KMS-11 (cell line): ENCODE measurements at regions not wholly inside any gene's neighbourhood (a gene's known extent, or its start where the extent isn't known, plus 50 kb on each side); places are given as distances from the start of the nearest gene placed in this dataset.

Experiments
- H2AFZ ChIP-seq: fragments of 200-600 bp; sonication (generic); 2 replicates; pipeline ENCODE4 v1.6.1; 2016; ENCODE audit warnings: antibody characterized with exemption, mixed run types, low read depth
- H3K27ac ChIP-seq: fragments of 200-600 bp; sonication (generic); 2 replicates; pipeline ENCODE4 v1.6.1; 2016; ENCODE audit warnings: mild to moderate bottlenecking, mixed run types
- H3K27me3 ChIP-seq: fragments of 200-600 bp; sonication (generic); 2 replicates; pipeline ENCODE4 v1.6.1; 2017; ENCODE audit warnings: mild to moderate bottlenecking, low read depth, mixed run types, moderate library complexity; ENCODE audit not compliant: insufficient read depth
- H3K36me3 ChIP-seq: fragments of 200-600 bp; sonication (generic); 2 replicates; pipeline ENCODE4 v1.6.1; 2017; ENCODE audit warnings: mild to moderate bottlenecking, mixed run types; ENCODE audit not compliant: insufficient read depth
- H3K4me1 ChIP-seq: fragments of 200-600 bp; sonication (generic); 2 replicates; pipeline ENCODE4 v1.6.1; 2016; ENCODE audit warnings: mild to moderate bottlenecking, low read depth, mixed run types; ENCODE audit not compliant: poor library complexity, severe bottlenecking
- H3K4me2 ChIP-seq: fragments of 200-600 bp; sonication (generic); 2 replicates; pipeline ENCODE4 v1.7.0; 2016; ENCODE audit warnings: mild to moderate bottlenecking, mixed run types
- H3K4me3 ChIP-seq: fragments of 200-600 bp; sonication (generic); IDR thresholded peaks from 2 replicates; pipeline ENCODE4 v1.6.1; 2017; ENCODE audit warnings: low read depth, low read length, mixed read lengths; ENCODE audit not compliant: insufficient read depth
- H3K79me2 ChIP-seq: fragments of 200-600 bp; sonication (generic); 2 replicates; pipeline ENCODE4 v1.6.1; 2016; ENCODE audit warnings: low read depth, mixed run types; ENCODE audit not compliant: insufficient read depth
- H3K9ac ChIP-seq: fragments of 200-600 bp; sonication (generic); 2 replicates; pipeline ENCODE4 v1.6.1; 2016; ENCODE audit warnings: mild to moderate bottlenecking, mixed run types
- H4K20me1 ChIP-seq: fragments of 200-600 bp; sonication (generic); 2 replicates; pipeline ENCODE4 v1.6.1; 2016; ENCODE audit warnings: mild to moderate bottlenecking, mixed run types; ENCODE audit not compliant: insufficient read depth
- CTCF ChIP-seq: fragments of 200-600 bp; sonication (generic); conservative IDR thresholded peaks from 2 replicates; pipeline ENCODE4 v1.6.1; 2017; ENCODE audit warnings: low read depth, mild to moderate bottlenecking, antibody characterized with exemption, low read length, moderate library complexity, mixed read lengths

- Histone ChIP-seq H3K4me1 (no peaks in the 10 kb centered on the region), H4K20me1 (no peaks in the 10 kb centered on the region), H3K27ac (no peak overlapping the region), H3K36me3 (no peaks in the 10 kb centered on the region), H3K27me3 (no peaks in the 10 kb centered on the region), H2AFZ (no peak overlapping the region), H3K4me2 (no peak overlapping the region), H3K79me2 (no peaks in the 10 kb centered on the region), H3K4me3 (no peak overlapping the region), H3K9ac (no peak overlapping the region)
- TF ChIP-seq CTCF, result no peak
Observed at GRCh38 chr15:93246266-93247242, 157.5 kb upstream of the RGMA start.

DNA sequence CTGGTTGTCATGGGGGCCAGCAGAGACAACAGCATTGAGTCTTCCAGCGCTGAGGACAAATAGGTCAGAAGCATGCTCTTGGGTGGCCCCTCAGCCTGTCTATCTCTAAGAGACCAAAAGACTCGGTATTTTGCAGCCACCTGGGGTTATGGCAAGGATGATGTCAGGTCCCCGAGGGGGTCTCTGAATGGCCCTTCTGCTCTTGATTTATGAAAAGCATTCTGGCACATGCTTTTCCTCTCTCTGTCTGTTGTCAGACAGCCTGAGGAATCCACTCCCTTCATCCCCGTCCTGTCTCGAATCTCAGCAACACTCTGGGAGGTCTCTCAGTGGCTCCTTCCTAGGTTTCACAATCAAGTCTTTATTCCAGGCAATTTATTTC lies 156.6 kb upstream of the RGMA start:
- Histone ChIP-seq H3K27ac (no peak overlapping the region), H4K20me1 (no peaks in the 10 kb centered on the region), H3K36me3 (no peaks in the 10 kb centered on the region), H3K27me3 (no peaks in the 10 kb centered on the region), H2AFZ (no peak overlapping the region), H3K4me2 (no peak overlapping the region), H3K4me3 (no peak overlapping the region), H3K4me1 (no peaks in the 10 kb centered on the region), H3K9ac (no peak overlapping the region), H3K79me2 (no peaks in the 10 kb centered on the region)
- no peak for TF ChIP-seq CTCF

DNA sequence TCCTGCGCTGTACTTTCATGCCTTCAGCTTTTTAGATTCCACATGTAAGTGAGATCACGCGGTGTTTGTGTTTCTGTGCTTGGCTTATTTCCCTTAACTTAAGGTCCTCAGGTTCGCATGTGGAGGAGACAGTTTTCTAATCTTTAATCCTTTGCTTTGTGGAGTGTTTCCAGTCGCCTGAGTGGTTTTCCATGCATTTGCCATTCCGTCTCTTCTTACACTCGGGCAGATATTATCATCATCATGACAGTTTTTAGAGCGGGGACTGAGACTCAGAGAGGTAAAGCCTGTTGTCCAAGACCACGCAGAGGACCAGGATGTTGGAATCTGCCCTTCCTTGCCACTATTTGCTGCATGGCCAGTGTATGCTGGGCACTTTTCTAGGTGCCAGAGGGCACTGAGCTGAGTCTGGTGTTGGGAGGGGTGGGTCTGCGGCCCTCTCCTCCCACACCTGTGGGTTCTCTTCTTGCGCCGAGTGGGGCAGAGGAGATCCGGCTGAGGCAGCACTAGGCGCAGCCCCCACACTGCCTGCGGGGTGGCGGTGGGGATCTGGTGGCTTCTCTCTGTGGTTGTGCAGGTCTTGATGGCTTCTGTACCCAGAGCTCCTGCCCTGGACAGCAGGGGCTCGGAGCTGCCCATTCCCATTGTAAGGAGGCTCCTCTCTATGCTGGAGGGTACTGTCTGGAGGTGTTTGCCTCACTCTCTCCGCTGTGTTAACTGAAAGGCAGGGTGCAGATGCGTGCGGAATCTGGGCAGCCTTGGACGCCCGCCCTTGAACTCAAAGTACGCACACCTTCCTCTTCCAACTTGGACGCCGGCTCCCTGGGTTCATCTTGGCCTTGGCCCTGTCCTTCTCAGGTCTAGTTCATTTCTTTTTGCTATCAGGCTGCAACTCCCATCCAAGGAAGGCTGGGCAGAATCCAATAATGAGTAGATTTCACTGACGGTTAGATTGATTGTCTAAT lies 156.0 kb upstream of the RGMA start:
- no peak overlapping the region for H2AFZ ChIP-seq
- no peaks in the 10 kb centered on the region for H3K4me1 ChIP-seq
- TF ChIP-seq CTCF, result no peak
- no peaks in the 10 kb centered on the region for H4K20me1 ChIP-seq
- H3K79me2 ChIP-seq, result no peaks in the 10 kb centered on the region
- no peak overlapping the region for H3K4me3 ChIP-seq
- H3K9ac ChIP-seq, result no peak overlapping the region
- H3K4me2 ChIP-seq, result no peak overlapping the region
- H3K36me3 ChIP-seq, result no peaks in the 10 kb centered on the region
- no peak overlapping the region for H3K27ac ChIP-seq
- no peaks in the 10 kb centered on the region for H3K27me3 ChIP-seq

DNA sequence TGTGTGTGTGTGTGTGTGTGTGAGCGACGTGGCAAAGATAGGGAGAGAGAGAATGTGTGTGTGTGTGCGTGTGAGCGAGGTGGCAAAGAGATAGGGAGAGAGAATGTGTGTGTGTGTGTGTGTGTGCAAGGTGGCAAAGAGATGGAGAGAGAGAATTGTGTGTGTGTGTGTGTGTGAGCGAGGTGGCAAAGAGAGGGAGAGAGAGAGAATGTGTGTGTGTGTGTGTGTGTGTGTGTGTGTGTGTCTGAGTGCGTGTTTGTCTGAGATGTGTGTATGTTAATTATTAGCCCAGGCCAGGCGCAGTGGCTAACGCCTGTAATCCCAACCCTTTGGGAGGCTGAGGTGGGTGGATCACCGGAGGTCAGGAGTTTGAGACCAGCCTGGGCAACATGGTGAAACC lies 154.6 kb upstream of the RGMA start:
- no peak overlapping the region for H3K4me3 ChIP-seq
- H3K4me1 ChIP-seq, result no peaks in the 10 kb centered on the region
- no peak for TF ChIP-seq CTCF
- H3K27me3 ChIP-seq, result no peaks in the 10 kb centered on the region
- H4K20me1 ChIP-seq, result no peaks in the 10 kb centered on the region
- no peak overlapping the region for H3K27ac ChIP-seq
- H3K9ac ChIP-seq, result no peak overlapping the region
- no peaks in the 10 kb centered on the region for H3K79me2 ChIP-seq
- H2AFZ ChIP-seq, result no peak overlapping the region
- no peak overlapping the region for H3K4me2 ChIP-seq
- H3K36me3 ChIP-seq, result no peaks in the 10 kb centered on the region
